ENCODE measurements at regions not wholly inside any gene's neighbourhood (a gene's known extent, or its start where the extent isn't known, plus 50 kb on each side); places are given as distances from the start of the nearest gene placed in this dataset.
"Not testable (repeated sequence)": the region's sequence is repeated elsewhere in the genome, so short reads cannot be mapped to it uniquely, and the experiment has no call there.

GRCh38 chr10:106038246-106038645 lies 1126.3 kb downstream of the SORCS1 start:
- DNase-seq: no peak

GRCh38 chr10:106033065-106033464 lies 1131.4 kb downstream of the SORCS1 start:
- DNase-seq: no peak

GRCh38 chr10:106032450-106033002 lies 1132.0 kb downstream of the SORCS1 start:
- DNase-seq: no peak

- no peak for DNase-seq
Observed at GRCh38 chr10:106027240-106027639, 1137.3 kb downstream of the SORCS1 start.

GRCh38 chr10:106025208-106025811 lies 1139.2 kb downstream of the SORCS1 start:
- DNase-seq: no peak

GRCh38 chr10:106023329-106023728 lies 1141.2 kb downstream of the SORCS1 start:
- DNase-seq: no peak

GRCh38 chr10:106019559-106019958 lies 1144.9 kb downstream of the SORCS1 start:
- DNase-seq: not testable (repeated sequence)

GRCh38 chr10:106015369-106016199 lies 1148.9 kb downstream of the SORCS1 start:
- DNase-seq: not testable (repeated sequence)

GRCh38 chr10:106011250-106011649 lies 1153.3 kb downstream of the SORCS1 start:
- DNase-seq: no peak

GRCh38 chr10:106000721-106001120 lies 1163.8 kb downstream of the SORCS1 start:
- no peak for DNase-seq

- DNase-seq: no peak
Observed at GRCh38 chr10:105993609-105994008, 1170.9 kb downstream of the SORCS1 start.

GRCh38 chr10:105992928-105993327 lies 1171.6 kb downstream of the SORCS1 start:
- no peak for DNase-seq

- DNase-seq: no peak
Observed at GRCh38 chr10:105990529-105990928, 1174.0 kb downstream of the SORCS1 start.

- no peak for DNase-seq
Observed at GRCh38 chr10:105989995-105990394, 1174.5 kb downstream of the SORCS1 start.

- DNase-seq: no peak
Observed at GRCh38 chr10:105988848-105989247, 1175.7 kb downstream of the SORCS1 start.

- DNase-seq: no peak
Observed at GRCh38 chr10:105986912-105987635, 1177.4 kb downstream of the SORCS1 start.

GRCh38 chr10:105986486-105986885 lies 1178.0 kb downstream of the SORCS1 start:
- no peak for DNase-seq

GRCh38 chr10:105982735-105983134 lies 1181.8 kb downstream of the SORCS1 start:
- no peak for DNase-seq

GRCh38 chr10:105981679-105982078 lies 1182.8 kb downstream of the SORCS1 start:
- no peak for DNase-seq

- DNase-seq: peak; percentile 5
Observed at GRCh38 chr10:105974803-105975456, 1189.6 kb downstream of the SORCS1 start.

GRCh38 chr10:105973902-105974301 lies 1190.6 kb downstream of the SORCS1 start:
- DNase-seq: no peak

- DNase-seq: no peak
Observed at GRCh38 chr10:105973360-105973759, 1191.1 kb downstream of the SORCS1 start.

- no peak for DNase-seq
Observed at GRCh38 chr10:105971460-105971859, 1193.0 kb downstream of the SORCS1 start.
